ENCODE measurements at regions not wholly inside any gene's neighbourhood (a gene's known extent, or its start where the extent isn't known, plus 50 kb on each side); places are given as distances from the start of the nearest gene placed in this dataset.
"Not testable (repeated sequence)": the region's sequence is repeated elsewhere in the genome, so short reads cannot be mapped to it uniquely, and the experiment has no call there.

DNA sequence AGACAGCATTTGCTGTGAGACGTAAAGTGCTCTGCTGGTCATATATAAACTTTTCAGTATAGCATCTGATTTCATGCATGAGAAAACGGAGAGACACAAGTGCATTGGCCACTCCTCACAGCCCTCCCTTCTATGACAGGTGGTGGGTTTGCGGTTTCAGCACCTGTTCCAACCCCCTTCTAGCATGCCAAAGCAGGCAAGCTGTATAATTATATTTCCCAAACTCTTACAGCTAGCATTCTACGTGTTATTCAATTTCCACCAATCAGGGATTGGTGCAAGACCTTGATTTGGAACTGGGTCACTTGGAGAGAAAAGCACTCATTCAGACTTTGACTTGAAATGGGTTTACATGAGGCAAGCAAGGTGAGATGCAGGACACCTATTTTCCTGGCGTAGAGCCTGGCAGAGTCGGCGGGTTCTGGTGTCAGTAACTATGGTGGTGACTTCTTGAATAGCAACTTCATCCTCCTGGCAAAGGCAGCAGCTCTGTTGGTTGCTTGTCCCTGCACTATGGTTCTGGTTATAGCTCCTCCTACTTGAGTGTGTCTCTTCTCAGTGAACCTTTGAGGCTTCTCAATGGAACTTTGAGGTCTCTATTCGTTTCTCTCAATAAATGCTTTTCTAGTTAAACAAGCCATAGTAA lies 356.5 kb downstream of the TBL1XR1 start:
- 33 to 45% (median 39%) methylated on average over 8 of the region's 8 CpGs for WGBS, 3 donors
- ATAC-seq, result peak in 1 of 4 donors; percentile 72
- intact Hi-C loops (cut with DNase I), result no loop called here
- Histone ChIP-seq H3K27me3 (ENCODE audit: insufficient read depth in 3 of 3, low read length in 2 of 3) (no peaks in the 10 kb centered on the region), H3K4me1 (peaks cover 2% of the 10 kb centered on the region), H3K27ac (no peak overlapping the region), H3K9me3 (no peaks in the 10 kb centered on the region), H3K36me3 (ENCODE audit: insufficient read depth in 1 of 2, low read depth in 1 of 2) (no peaks in the 10 kb centered on the region), H3K4me3 (no peak overlapping the region)
- no peak for DNase-seq
- TF ChIP-seq, protein P1, sequence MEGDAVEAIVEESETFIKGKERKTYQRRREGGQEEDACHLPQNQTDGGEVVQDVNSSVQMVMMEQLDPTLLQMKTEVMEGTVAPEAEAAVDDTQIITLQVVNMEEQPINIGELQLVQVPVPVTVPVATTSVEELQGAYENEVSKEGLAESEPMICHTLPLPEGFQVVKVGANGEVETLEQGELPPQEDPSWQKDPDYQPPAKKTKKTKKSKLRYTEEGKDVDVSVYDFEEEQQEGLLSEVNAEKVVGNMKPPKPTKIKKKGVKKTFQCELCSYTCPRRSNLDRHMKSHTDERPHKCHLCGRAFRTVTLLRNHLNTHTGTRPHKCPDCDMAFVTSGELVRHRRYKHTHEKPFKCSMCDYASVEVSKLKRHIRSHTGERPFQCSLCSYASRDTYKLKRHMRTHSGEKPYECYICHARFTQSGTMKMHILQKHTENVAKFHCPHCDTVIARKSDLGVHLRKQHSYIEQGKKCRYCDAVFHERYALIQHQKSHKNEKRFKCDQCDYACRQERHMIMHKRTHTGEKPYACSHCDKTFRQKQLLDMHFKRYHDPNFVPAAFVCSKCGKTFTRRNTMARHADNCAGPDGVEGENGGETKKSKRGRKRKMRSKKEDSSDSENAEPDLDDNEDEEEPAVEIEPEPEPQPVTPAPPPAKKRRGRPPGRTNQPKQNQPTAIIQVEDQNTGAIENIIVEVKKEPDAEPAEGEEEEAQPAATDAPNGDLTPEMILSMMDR (IDR thresholded peaks at IDR 0.05), result no peak

DNA sequence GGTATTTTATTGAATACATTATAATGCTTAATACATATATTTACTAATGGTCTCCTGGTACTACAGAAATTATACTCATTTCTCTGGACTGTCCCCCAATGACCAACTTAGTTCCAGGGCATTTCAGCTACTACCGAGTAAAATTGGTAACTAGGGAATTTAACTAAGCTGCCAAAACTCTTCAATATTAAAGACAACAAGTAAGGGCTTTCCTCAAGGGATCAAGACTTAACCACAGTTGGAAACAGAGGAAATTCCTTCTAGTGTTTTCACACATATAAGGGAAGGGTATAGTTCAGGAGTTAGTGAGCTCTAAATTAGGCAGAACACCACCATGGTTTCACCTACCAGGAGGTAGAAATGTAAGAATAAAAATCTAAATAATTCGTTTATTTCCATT lies 357.4 kb downstream of the TBL1XR1 start:
- intact Hi-C loops (cut with DNase I), result no loop called here
- no peaks in the 10 kb centered on the region for H3K27me3 ChIP-seq (ENCODE audit: insufficient read depth in 3 of 3, low read length in 2 of 3)
- no peaks in the 10 kb centered on the region for H3K9me3 ChIP-seq
- H3K4me1 ChIP-seq, result peaks cover 2% of the 10 kb centered on the region
- H3K27ac ChIP-seq, result no peak overlapping the region
- no peak overlapping the region for H3K4me3 ChIP-seq
- H3K36me3 ChIP-seq (ENCODE audit: insufficient read depth in 1 of 2, low read depth in 1 of 2), result no peaks in the 10 kb centered on the region
- 25 to 56% (median 32%) methylated on average over 2 of the region's 2 CpGs for WGBS, 3 donors
- TF ChIP-seq, protein P1 (IDR thresholded peaks at IDR 0.05), result no peak
- ATAC-seq (no peak), DNase-seq (no peak)

DNA sequence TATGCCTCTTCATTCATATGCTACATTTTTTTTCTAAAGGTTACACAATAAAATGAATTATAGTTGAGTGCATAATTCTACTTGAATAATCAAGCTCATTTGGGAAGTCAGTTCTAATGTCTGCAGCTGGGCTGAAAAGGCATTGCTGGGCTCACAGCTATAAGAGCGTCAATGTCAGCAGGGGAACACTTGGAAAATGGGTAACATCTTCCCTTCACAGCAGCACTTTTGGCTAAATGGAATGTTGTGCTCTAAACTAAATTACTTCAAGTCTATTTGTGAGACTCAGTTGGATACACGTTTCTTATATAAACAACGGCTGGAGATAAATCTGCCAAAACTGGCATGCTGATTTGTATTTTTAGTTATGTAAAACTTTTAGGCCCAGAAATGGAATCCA lies 357.8 kb downstream of the TBL1XR1 start:
- H3K27me3 ChIP-seq (ENCODE audit: insufficient read depth in 3 of 3, low read length in 2 of 3), result no peaks in the 10 kb centered on the region
- no peak overlapping the region for H3K27ac ChIP-seq
- H3K4me1 ChIP-seq, result peaks cover 2% of the 10 kb centered on the region
- H3K36me3 ChIP-seq (ENCODE audit: insufficient read depth in 1 of 2, low read depth in 1 of 2), result no peaks in the 10 kb centered on the region
- ATAC-seq, result no peak
- TF ChIP-seq, protein P1 (IDR thresholded peaks at IDR 0.05), result no peak
- intact Hi-C loops (cut with DNase I), result no loop called here
- WGBS, 3 donors, result 45 to 66% (median 51%) methylated on average over 3 of the region's 3 CpGs
- no peak overlapping the region for H3K4me3 ChIP-seq
- no peaks in the 10 kb centered on the region for H3K9me3 ChIP-seq
- DNase-seq, result no peak

DNA sequence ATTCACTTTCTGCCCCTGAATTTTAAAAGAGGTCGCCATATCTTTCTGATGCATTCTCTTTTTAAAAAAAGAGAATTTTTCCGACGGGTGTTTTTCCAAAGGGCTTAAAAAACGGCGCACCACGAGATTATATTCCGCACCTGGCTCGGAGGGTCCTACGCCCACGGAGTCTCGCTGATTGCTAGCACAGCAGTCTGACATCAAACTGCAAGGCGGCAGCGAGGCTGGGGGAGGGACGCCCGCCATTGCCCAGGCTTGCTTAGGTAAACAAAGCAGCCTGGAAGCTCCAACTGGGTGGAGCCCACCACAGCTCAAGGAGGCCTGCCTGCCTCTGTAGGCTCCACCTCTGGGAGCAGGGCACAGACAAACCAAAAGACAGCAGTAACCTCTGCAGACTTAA lies 370.0 kb downstream of the TBL1XR1 start:
- H3K4me1 ChIP-seq; DNase-seq; intact Hi-C loops (cut with DNase I); H3K4me3 ChIP-seq; H3K27me3 ChIP-seq (ENCODE audit: insufficient read depth in 3 of 3, low read length in 2 of 3); H3K27ac ChIP-seq; ATAC-seq; H3K36me3 ChIP-seq (ENCODE audit: insufficient read depth in 1 of 2, low read depth in 1 of 2); H3K9me3 ChIP-seq: not testable (repeated sequence)
- WGBS, 3 donors, result 86 to 95% (median 92%) methylated on average over 15 of the region's 15 CpGs

DNA sequence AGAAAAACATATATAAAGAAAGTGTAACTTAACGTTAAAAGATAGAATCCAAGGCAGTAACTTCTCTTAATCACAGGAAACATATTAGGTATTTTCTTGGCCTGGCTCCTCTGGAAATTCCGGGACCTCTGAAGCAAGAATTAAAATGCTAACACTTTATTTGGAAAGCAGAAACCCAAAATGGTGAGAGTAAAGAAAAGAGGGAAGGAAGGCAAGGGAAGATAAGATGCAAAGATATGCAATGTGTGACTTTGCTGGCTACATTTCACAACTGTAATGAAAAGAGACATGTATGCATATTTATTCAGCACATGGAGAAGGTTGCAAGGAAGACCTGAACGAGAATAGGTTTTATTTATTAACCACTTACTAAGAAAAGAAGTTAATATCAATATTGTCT lies 372.5 kb downstream of the TBL1XR1 start:
- H3K27ac ChIP-seq, result no peak overlapping the region
- H3K9me3 ChIP-seq, result no peaks in the 10 kb centered on the region
- ATAC-seq (no peak), DNase-seq (no peak)
- H3K4me3 ChIP-seq, result no peak overlapping the region
- H3K27me3 ChIP-seq (ENCODE audit: insufficient read depth in 3 of 3, low read length in 2 of 3), result no peaks in the 10 kb centered on the region
- TF ChIP-seq, protein P1 (IDR thresholded peaks at IDR 0.05), result no peak
- H3K36me3 ChIP-seq (ENCODE audit: insufficient read depth in 1 of 2, low read depth in 1 of 2), result no peaks in the 10 kb centered on the region
- intact Hi-C loops (cut with DNase I), result no loop called here
- WGBS, 3 donors, result 37 to 59% (median 46%) methylated on average over 3 of the region's 3 CpGs
- no peaks in the 10 kb centered on the region for H3K4me1 ChIP-seq

Data from psoas muscle (tissue), 7 donors.